NCI-H1694 (cell line): ENCODE measurements at regions not wholly inside any gene's neighbourhood (a gene's known extent, or its start where the extent isn't known, plus 50 kb on each side); places are given as distances from the start of the nearest gene placed in this dataset.
A peak's percentile ranks its signal among the peaks of the same experiment; 100 is the strongest.
"Not testable (repeated sequence)": the region's sequence is repeated elsewhere in the genome, so short reads cannot be mapped to it uniquely, and the experiment has no call there.

ENCODE experiments used
- DNase-seq: peaks from one replicate; lab custom pipeline; 2025; lab: John Stamatoyannopoulos, UW

- DNase-seq: no peak
Observed at GRCh38 chr7:109751241-109751640, 1181.6 kb downstream of the DNAJB9 start.

- DNase-seq: no peak
Observed at GRCh38 chr7:109752068-109752467, 1182.4 kb downstream of the DNAJB9 start.

DNA sequence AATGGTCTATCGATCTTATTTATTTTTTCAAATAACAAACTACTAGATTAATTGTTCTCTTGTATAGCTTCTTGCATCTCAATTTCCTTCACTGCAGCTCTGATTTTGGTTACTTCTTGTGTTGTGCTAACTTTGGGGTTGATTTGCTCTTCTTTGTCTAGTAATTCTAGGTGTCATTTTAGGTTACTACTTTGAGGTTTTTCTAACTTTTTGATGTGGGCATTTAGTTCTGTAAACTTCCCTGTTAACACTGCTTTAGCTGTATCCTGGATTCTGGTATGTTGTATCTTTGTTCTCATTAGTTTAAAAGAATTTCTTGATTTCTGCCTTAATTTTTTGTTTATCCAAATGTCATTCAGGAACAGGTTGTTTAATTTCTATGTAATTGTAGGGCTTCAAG is 1188.0 kb downstream of the DNAJB9 start:
- no peak for DNase-seq

DNA sequence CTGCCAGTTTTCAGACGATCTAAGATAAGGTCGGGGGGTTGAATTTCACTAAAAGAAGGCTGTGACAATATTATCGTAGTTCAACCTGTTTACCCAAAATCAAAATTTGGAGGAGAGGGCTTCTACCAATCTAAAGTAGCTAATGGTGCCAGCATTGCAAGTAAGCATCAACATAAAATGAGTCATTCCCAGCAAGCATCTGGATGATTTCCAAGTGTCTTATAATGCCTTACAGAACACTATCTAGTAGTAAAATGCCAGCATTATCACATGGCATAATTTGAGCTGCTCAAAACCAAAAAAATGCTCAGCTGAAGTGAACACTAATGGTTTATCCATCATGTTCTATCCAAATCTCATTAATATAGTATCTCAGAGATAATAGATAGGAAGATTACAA is 1193.9 kb downstream of the DNAJB9 start:
- DNase-seq: no peak

GRCh38 chr7:109772161-109772560 is 1202.5 kb downstream of the DNAJB9 start:
- DNase-seq: no peak

DNA sequence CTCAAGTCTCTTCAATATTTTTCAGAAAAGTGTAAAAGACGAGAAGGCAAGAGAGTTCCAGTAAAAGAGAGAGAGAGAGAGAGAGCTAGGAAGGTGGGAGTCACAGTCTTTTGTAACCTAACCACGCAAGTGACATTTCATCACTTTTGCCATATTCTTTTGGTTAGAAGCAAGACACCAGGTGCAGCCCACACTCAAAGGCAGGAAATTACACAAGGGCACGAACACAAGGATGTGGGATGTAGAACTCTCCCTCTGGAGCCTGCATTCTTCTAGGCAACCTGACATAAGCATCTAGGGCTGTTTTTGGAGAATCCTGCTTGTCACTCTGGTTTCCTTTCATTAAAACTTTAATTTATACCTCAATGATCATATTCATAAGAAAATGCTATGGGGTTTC is 1213.1 kb downstream of the DNAJB9 start:
- DNase-seq: no peak

- no peak for DNase-seq
Observed at GRCh38 chr7:109806548-109806947, 1236.9 kb downstream of the DNAJB9 start.

DNA sequence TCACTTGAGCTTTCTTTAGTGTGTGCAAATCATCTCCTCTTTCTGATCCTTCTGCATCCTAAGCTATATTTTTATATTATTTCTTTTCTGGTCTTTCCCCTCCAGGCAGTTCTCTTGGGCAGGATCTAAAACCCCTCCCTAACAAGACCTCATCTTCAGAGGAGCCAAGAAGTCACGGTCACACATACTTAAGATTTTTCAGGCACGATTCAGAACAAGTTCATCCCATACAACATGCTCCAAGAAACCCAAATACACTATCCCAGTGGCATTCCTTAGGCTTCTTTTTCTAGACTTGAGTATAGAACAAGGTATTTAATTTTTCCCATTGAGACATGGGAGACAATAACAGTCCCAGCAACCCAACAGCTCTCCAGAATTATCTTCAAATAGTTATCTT is 1251.5 kb downstream of the DNAJB9 start:
- no peak for DNase-seq

- DNase-seq: no peak
Observed at GRCh38 chr7:109834851-109835250, 1256.1 kb upstream of the LRRN3 start.

GRCh38 chr7:109835577-109835976 is 1255.3 kb upstream of the LRRN3 start:
- DNase-seq: no peak

- no peak for DNase-seq
Observed at GRCh38 chr7:109836016-109836415, 1254.9 kb upstream of the LRRN3 start.

DNA sequence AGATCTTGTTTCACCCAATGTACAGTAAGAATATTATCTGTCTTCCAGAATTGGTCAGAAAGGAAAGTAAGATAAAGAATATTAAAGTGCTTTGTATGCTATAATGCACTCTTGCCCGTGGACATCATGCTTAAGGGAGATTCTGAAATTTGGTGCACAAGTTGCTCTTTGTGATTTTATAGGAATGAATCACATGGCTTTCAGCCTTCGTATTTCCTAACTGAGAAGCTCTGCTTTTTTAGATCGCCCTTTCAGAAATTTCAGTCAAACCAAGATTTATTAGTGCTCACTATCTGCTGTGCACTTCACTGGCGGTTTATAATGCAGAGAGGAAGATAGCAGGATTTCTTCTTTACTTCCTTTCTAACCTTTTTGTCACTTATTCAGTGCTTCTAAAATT is 1248.5 kb upstream of the LRRN3 start:
- DNase-seq: no peak

- peak; percentile 9 for DNase-seq
Observed at GRCh38 chr7:109844362-109844761, 1246.6 kb upstream of the LRRN3 start.

GRCh38 chr7:109864230-109864629 is 1226.7 kb upstream of the LRRN3 start:
- peak; percentile 58 for DNase-seq

DNA sequence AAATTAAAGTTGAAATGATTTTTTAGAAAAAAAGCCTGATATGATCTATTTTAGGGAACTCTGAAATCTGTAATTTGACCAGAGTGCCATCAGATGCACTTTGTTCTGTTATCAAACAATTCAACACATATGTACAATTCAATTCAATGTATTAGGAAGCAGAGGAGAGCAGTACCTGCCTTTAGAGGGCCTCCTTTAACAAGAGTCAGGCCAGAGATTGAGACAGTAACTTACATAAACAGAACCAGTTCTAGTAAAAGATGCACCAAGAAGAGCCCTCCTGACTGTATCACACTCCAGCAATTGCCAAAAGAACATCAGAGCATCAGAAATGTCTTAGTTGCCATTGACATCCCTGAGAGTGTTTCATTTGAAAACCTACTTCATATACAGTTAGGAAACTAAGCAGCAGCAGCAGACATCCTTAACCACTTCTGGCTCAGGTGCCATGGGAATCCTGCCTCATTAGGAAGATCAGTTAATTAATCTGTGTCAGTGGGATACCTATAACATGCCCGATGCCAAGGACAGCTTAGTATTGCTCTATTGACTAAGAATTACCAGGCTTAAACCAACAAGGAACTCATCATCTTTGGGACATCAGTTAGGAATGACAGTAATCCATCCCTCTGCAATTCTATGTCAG is 1222.6 kb upstream of the LRRN3 start:
- DNase-seq: no peak

- DNase-seq: peak; percentile 26
Observed at GRCh38 chr7:109873296-109873695, 1217.6 kb upstream of the LRRN3 start.

GRCh38 chr7:109879287-109879828 is 1211.6 kb upstream of the LRRN3 start:
- no peak for DNase-seq

GRCh38 chr7:109890622-109891021 is 1200.3 kb upstream of the LRRN3 start:
- no peak for DNase-seq

- no peak for DNase-seq
Observed at GRCh38 chr7:109893231-109893630, 1197.7 kb upstream of the LRRN3 start.

DNA sequence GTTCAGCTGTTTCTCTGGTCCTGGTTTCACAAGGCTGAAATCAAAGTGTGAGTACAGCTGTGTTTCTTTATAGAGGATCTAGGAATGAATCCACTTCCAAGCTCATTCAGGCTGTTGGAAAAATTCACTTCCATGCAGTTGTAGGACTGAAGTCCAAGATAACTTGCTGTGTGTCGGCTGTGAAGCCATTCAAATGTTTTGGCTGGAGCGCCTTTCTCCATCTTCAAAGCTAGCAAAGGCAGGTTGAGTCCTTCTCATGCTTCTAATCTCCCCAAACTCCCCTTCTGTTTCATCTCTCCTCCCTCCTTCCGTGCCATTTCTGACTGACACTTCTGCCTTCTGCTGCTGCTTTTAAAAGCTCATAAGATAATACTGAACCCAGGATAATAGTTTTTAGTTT is 1195.4 kb upstream of the LRRN3 start:
- no peak for DNase-seq

GRCh38 chr7:109901926-109902325 is 1189.0 kb upstream of the LRRN3 start:
- DNase-seq: no peak

GRCh38 chr7:109905368-109906065 is 1185.4 kb upstream of the LRRN3 start:
- DNase-seq: not testable (repeated sequence)

DNA sequence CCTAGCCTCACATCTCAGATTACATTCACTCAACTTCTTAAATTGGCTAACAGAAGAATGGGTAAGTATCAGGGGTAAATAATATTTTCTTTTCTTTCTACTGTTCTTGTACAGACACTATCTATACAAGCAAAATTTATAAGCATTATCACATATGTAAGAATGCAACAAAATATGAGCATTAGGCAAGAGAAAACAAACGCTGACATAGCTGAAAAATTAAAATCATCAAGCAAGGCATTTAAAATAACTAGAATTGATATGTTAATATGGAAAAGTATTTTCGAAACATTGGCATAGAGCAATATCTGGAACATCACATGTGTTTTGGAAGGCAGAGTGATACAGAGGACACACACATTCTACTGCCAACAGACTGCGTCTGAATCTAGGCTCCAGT is 1175.3 kb upstream of the LRRN3 start:
- no peak for DNase-seq

GRCh38 chr7:109926738-109927137 is 1164.2 kb upstream of the LRRN3 start:
- DNase-seq: no peak
